MCF 10A (cell line): ENCODE measurements at regions not wholly inside any gene's neighbourhood (a gene's known extent, or its start where the extent isn't known, plus 50 kb on each side); places are given as distances from the start of the nearest gene placed in this dataset.

Experiments
- BruUV-seq: library from RNA; stranded (reverse); fragments of 400-500 nt; replicated peaks from 2 replicates; lab custom pipeline; 2021; lab: Mats Ljungman, UMichigan
- CTCF ChIA-PET: fragments of 300-600 bp; sonication (Branson Sonifier 250); formaldehyde crosslinking; extraction: SDS; loops from one replicate; lab custom pipeline; 2021; ENCODE audit warnings: antibody characterized with exemption, inconsistent platforms; lab: Yijun Ruan, JAX
- POLR2A ChIA-PET: fragments of 300-600, 350-650 bp; sonication (Branson Sonifier 250); formaldehyde crosslinking; extraction: SDS; loops from one replicate; lab custom pipeline; 2020; ENCODE audit warnings: antibody characterized with exemption, inconsistent platforms; lab: Yijun Ruan, JAX
- DNase-seq: peaks from one replicate; pipeline ENCODE4 v3.0.0-alpha.2; 2018; ENCODE audit not compliant: unreplicated experiment
- H3K27ac Mint-ChIP-seq: one replicate; pipeline ENCODE4 v1.8.0; 2022; ENCODE audit warnings: mild to moderate bottlenecking, low read depth, mixed read lengths; ENCODE audit not compliant: unreplicated experiment
- H3K27me3 Mint-ChIP-seq: one replicate; pipeline ENCODE4 v1.8.0; 2022; ENCODE audit warnings: mixed read lengths; ENCODE audit not compliant: insufficient read depth, unreplicated experiment
- H3K36me3 Mint-ChIP-seq: one replicate; pipeline ENCODE4 v1.8.0; 2022; ENCODE audit warnings: mild to moderate bottlenecking, moderate library complexity, mixed read lengths; ENCODE audit not compliant: insufficient read depth, unreplicated experiment
- H3K4me1 Mint-ChIP-seq: one replicate; pipeline ENCODE4 v1.8.0; 2022; ENCODE audit warnings: mixed read lengths; ENCODE audit not compliant: insufficient read depth, unreplicated experiment
- H3K4me3 Mint-ChIP-seq: one replicate; pipeline ENCODE4 v1.8.0; 2022; ENCODE audit warnings: mild to moderate bottlenecking, moderate library complexity, mixed read lengths; ENCODE audit not compliant: unreplicated experiment
- H3K9me3 Mint-ChIP-seq: one replicate; pipeline ENCODE4 v1.8.0; 2022; ENCODE audit warnings: mixed read lengths; ENCODE audit not compliant: unreplicated experiment
- CTCF ChIP-seq: fragments of 200-600 bp; IDR thresholded peaks from one replicate; pipeline ENCODE4 v1.8.0; 2022; ENCODE audit warnings: antibody characterized with exemption, mild to moderate bottlenecking; ENCODE audit not compliant: unreplicated experiment
- intact Hi-C: fragments of 100-400 bp; cut with micrococcal nuclease; formaldehyde crosslinking; loops from 2 replicates; pipeline ENCODE4 v1.14.1; 2022

- Mint-ChIP-seq H3K36me3 (no peaks in the 10 kb centered on the region), H3K4me1 (peaks cover 22% of the 10 kb centered on the region), H3K27ac (no peak overlapping the region), H3K4me3 (no peak overlapping the region), H3K9me3 (peaks cover 33% of the 10 kb centered on the region), H3K27me3 (no peaks in the 10 kb centered on the region)
- ChIA-PET CTCF (interaction anchor here (0.6 kb wide), 1 partner anchor 33 kb away, joined by 3 read pairs; no protein-coding TSS in a partner anchor), POLR2A (no interaction called here)
- intact Hi-C loops, result no loop called here
- no TSS peak for BruUV-seq
- TF ChIP-seq CTCF, result no peak
- DNase-seq, result no peak
These were observed 400.3 kb upstream of the SASH1 start for GRCh38 chr6:147942363-147942762.

- no peak for DNase-seq
- TF ChIP-seq CTCF, result no peak
- POLR2A ChIA-PET, result no interaction called here
These were observed 398.5 kb upstream of the SASH1 start for GRCh38 chr6:147944122-147944521.

GRCh38 chr6:147947521-147947920, 395.1 kb upstream of the SASH1 start:
- no TSS peak for BruUV-seq
- peak overlapping the region; percentile 94 for H3K27ac Mint-ChIP-seq

More at GRCh38 chr6:147944122-147944521, 398.5 kb upstream of the SASH1 start:
- intact Hi-C loops, result no loop called here
- H3K4me1 Mint-ChIP-seq, result peaks cover 34% of the 10 kb centered on the region
- H3K9me3 Mint-ChIP-seq, result peaks cover 33% of the 10 kb centered on the region
- peaks cover 7% of the 10 kb centered on the region for H3K36me3 Mint-ChIP-seq
- no peak overlapping the region for H3K27ac Mint-ChIP-seq
- BruUV-seq, result no TSS peak
- no peak overlapping the region for H3K4me3 Mint-ChIP-seq
- no peaks in the 10 kb centered on the region for H3K27me3 Mint-ChIP-seq
- CTCF ChIA-PET, result interaction anchor here (1.1 kb wide), 1 partner anchor 27 kb away, joined by 3 read pairs; no protein-coding TSS in a partner anchor

More at GRCh38 chr6:147947521-147947920, 395.1 kb upstream of the SASH1 start:
- Mint-ChIP-seq H3K9me3 (peaks cover 33% of the 10 kb centered on the region), H3K4me3 (peak overlapping the region; percentile 31), H3K27me3 (no peaks in the 10 kb centered on the region), H3K4me1 (peaks cover 45% of the 10 kb centered on the region), H3K36me3 (peaks cover 7% of the 10 kb centered on the region)
- POLR2A ChIA-PET, result interaction anchor here (0.7 to 1.0 kb wide), 4 partner anchors 15 to 689 kb away, joined by 3 to 4 read pairs (median 4); no protein-coding TSS in a partner anchor
- intact Hi-C loops, result no loop called here
- no peak for TF ChIP-seq CTCF
- CTCF ChIA-PET, result interaction anchor here (0.6 to 1.9 kb wide), 4 partner anchors 11 to 1814 kb away, joined by 3 to 10 read pairs (median 4); no protein-coding TSS in a partner anchor
- peak; percentile 66 for DNase-seq
